Naive thymus-derived CD4-positive, alpha-beta T cell (primary cell): ENCODE measurements at regions not wholly inside any gene's neighbourhood (a gene's known extent, or its start where the extent isn't known, plus 50 kb on each side); places are given as distances from the start of the nearest gene placed in this dataset.

Experiments used
- ATAC-seq: fragments of 150-1000 bp; cut with Tn5 transposase; 2 replicates; pipeline ENCODE4 v1.10.0; 2021; ENCODE audit warnings: mild to moderate bottlenecking, moderate library complexity
- CTCF ChIA-PET: fragments of 350-600 bp; sonication (Branson Sonifier 250); formaldehyde crosslinking; loops from one replicate; lab custom pipeline; 2021; ENCODE audit warnings: antibody characterized with exemption; lab: Charles Lee
- POLR2A ChIA-PET: fragments of 350-600 bp; sonication (Branson Sonifier 250); formaldehyde crosslinking; loops from one replicate; lab custom pipeline; 2021; ENCODE audit warnings: antibody characterized with exemption, inconsistent platforms; lab: Charles Lee
- DNase-seq, 9 donors: peaks; one replicate each; pipeline versions ENCODE4 v3.0.0 to v3.0.0-alpha.2; 2020 to 2022; ENCODE audit warnings: mixed read lengths in 1 of 9
- H3K27ac ChIP-seq: one replicate; pipeline ENCODE4 v1.7.0; 2013; ENCODE audit warnings: mild to moderate bottlenecking, low read depth, low read length, moderate library complexity
- H3K27me3 ChIP-seq, 2 donors: one replicate each; pipeline ENCODE4 v1.7.0; 2013; ENCODE audit warnings: low read length in 2 of 2, mild to moderate bottlenecking in 2 of 2, moderate library complexity in 2 of 2; ENCODE audit not compliant: control insufficient read depth in 2 of 2, insufficient read depth in 2 of 2
- H3K36me3 ChIP-seq, 3 experiments: 1 replicate in 2 of 3; 2 replicates in 1 of 3; pipeline ENCODE4 v1.7.0; 2013; ENCODE audit warnings: low read length in 3 of 3, mild to moderate bottlenecking in 3 of 3, moderate library complexity in 1 of 3; ENCODE audit not compliant: insufficient read depth in 3 of 3, control insufficient read depth in 2 of 3
- H3K4me1 ChIP-seq, 2 donors: one replicate each; pipeline ENCODE4 v1.7.0; 2013; ENCODE audit warnings: low read length in 2 of 2, mild to moderate bottlenecking in 2 of 2, moderate library complexity in 1 of 2; ENCODE audit not compliant: control insufficient read depth in 2 of 2, insufficient read depth in 2 of 2
- H3K4me3 ChIP-seq: 2 replicates; pipeline ENCODE4 v1.7.0; 2013; ENCODE audit warnings: mild to moderate bottlenecking, low read length
- H3K9me3 ChIP-seq, 3 experiments: 1 replicate in 2 of 3; 2 replicates in 1 of 3; pipeline ENCODE4 v1.7.0; 2013; ENCODE audit warnings: low read length in 3 of 3; ENCODE audit not compliant: control insufficient read depth in 2 of 3
- H3K27ac Mint-ChIP-seq, 9 donors: one replicate each; pipeline ENCODE4 v1.8.0; 2020 to 2022; ENCODE audit warnings: mixed read lengths in 9 of 9, mild to moderate bottlenecking in 8 of 9, moderate library complexity in 5 of 9, inconsistent platforms in 2 of 9
- H3K27me3 Mint-ChIP-seq, 5 donors: one replicate each; pipeline ENCODE4 v1.8.0; 2021 to 2022; ENCODE audit warnings: mixed read lengths in 5 of 5, mild to moderate bottlenecking in 1 of 5
- H3K36me3 Mint-ChIP-seq, 5 donors: one replicate each; pipeline ENCODE4 v1.8.0; 2020 to 2022; ENCODE audit warnings: mixed read lengths in 5 of 5, mild to moderate bottlenecking in 3 of 5, inconsistent platforms in 1 of 5
- H3K4me1 Mint-ChIP-seq, 7 donors: one replicate each; pipeline ENCODE4 v1.8.0; 2020 to 2022; ENCODE audit warnings: mixed read lengths in 7 of 7, mild to moderate bottlenecking in 3 of 7, inconsistent platforms in 1 of 7
- H3K4me3 Mint-ChIP-seq, 10 donors: one replicate each; pipeline ENCODE4 v1.8.0; 2020 to 2022; ENCODE audit warnings: mild to moderate bottlenecking in 10 of 10, mixed read lengths in 10 of 10, moderate library complexity in 6 of 10, inconsistent platforms in 2 of 10
- H3K9me3 Mint-ChIP-seq, 11 donors: one replicate each; pipeline ENCODE4 v1.8.0; 2020 to 2022; ENCODE audit warnings: mixed read lengths in 11 of 11, mild to moderate bottlenecking in 4 of 11, inconsistent platforms in 1 of 11, moderate library complexity in 1 of 11
- intact Hi-C, 2 donors: fragments of 100-400 bp; cut with micrococcal nuclease; formaldehyde crosslinking; loops; one replicate each; pipeline ENCODE4 v1.15.1; 2023

- H3K4me3 ChIP-seq = no peak overlapping the region
- H3K4me3 Mint-ChIP-seq = no peak overlapping the region
- no peak for ATAC-seq
- H3K36me3 ChIP-seq = no peaks in the 10 kb centered on the region
- H3K27ac ChIP-seq = no peak overlapping the region
- H3K9me3 Mint-ChIP-seq = peaks cover 0 to 8% (median 0%) of the 10 kb centered on the region in 11 donors
- peaks cover 0 to 31% (median 23%) of the 10 kb centered on the region in 5 donors for H3K27me3 Mint-ChIP-seq
- no peak overlapping the region for H3K27ac Mint-ChIP-seq
- no peaks in the 10 kb centered on the region for H3K9me3 ChIP-seq
- no peaks in the 10 kb centered on the region for H3K36me3 Mint-ChIP-seq
- intact Hi-C loops = no loop called here
- DNase-seq = no peak
- H3K4me1 ChIP-seq = no peaks in the 10 kb centered on the region
- H3K27me3 ChIP-seq = no peaks in the 10 kb centered on the region
- H3K4me1 Mint-ChIP-seq = no peaks in the 10 kb centered on the region
- POLR2A ChIA-PET = no interaction called here
- CTCF ChIA-PET = interaction anchor here (0.6 kb wide), 1 partner anchor 176 kb away, joined by 3 read pairs; no protein-coding TSS in a partner anchor
Measured at GRCh38 chr19:32287811-32288227, 57.6 kb upstream of the ZNF507 start.

- CTCF ChIA-PET = no interaction called here
- Mint-ChIP-seq H3K36me3 (no peaks in the 10 kb centered on the region), H3K9me3 (no peaks in the 10 kb centered on the region), H3K27ac (no peak overlapping the region), H3K27me3 (peaks cover 0 to 19% (median 17%) of the 10 kb centered on the region in 5 donors), H3K4me3 (no peak overlapping the region), H3K4me1 (no peaks in the 10 kb centered on the region)
- POLR2A ChIA-PET = no interaction called here
- no peaks in the 10 kb centered on the region for H3K9me3 ChIP-seq
- H3K36me3 ChIP-seq = no peaks in the 10 kb centered on the region
- ATAC-seq (no peak), DNase-seq (no peak)
- no peaks in the 10 kb centered on the region for H3K27me3 ChIP-seq
- H3K4me1 ChIP-seq = no peaks in the 10 kb centered on the region
- no peak overlapping the region for H3K4me3 ChIP-seq
- no peak overlapping the region for H3K27ac ChIP-seq
- intact Hi-C loops = no loop called here
Measured at GRCh38 chr19:32289566-32290210, 55.7 kb upstream of the ZNF507 start.

- Mint-ChIP-seq H3K4me3 (no peak overlapping the region), H3K27me3 (peaks cover 4 to 11% (median 8%) of the 10 kb centered on the region in 5 donors), H3K9me3 (no peaks in the 10 kb centered on the region), H3K4me1 (no peaks in the 10 kb centered on the region), H3K36me3 (no peaks in the 10 kb centered on the region), H3K27ac (peak overlapping the region in 1 of 9 donors; percentile 33)
- Histone ChIP-seq H3K9me3 (no peaks in the 10 kb centered on the region), H3K36me3 (no peaks in the 10 kb centered on the region), H3K4me3 (no peak overlapping the region), H3K27me3 (no peaks in the 10 kb centered on the region), H3K4me1 (no peaks in the 10 kb centered on the region), H3K27ac (no peak overlapping the region)
- POLR2A ChIA-PET = no interaction called here
- DNase-seq (no peak), ATAC-seq (no peak)
- CTCF ChIA-PET = no interaction called here
- intact Hi-C loops = no loop called here
Measured at GRCh38 chr19:32291876-32292275, 53.5 kb upstream of the ZNF507 start.

- ChIA-PET POLR2A (no interaction called here), CTCF (no interaction called here)
- peaks cover 0 to 4% (median 0%) of the 10 kb centered on the region in 5 donors for H3K36me3 Mint-ChIP-seq
- H3K27ac ChIP-seq = no peak overlapping the region
- H3K36me3 ChIP-seq = no peaks in the 10 kb centered on the region
- intact Hi-C loops = no loop called here
- H3K4me1 ChIP-seq = no peaks in the 10 kb centered on the region
- peaks cover 0 to 17% (median 0%) of the 10 kb centered on the region in 11 donors for H3K9me3 Mint-ChIP-seq
- H3K4me3 ChIP-seq = no peak overlapping the region
- H3K4me3 Mint-ChIP-seq = no peak overlapping the region
- H3K27me3 Mint-ChIP-seq = peaks cover 5 to 10% (median 8%) of the 10 kb centered on the region in 5 donors
- no peaks in the 10 kb centered on the region for H3K27me3 ChIP-seq
- no peaks in the 10 kb centered on the region for H3K9me3 ChIP-seq
- DNase-seq = no peak
- no peaks in the 10 kb centered on the region for H3K4me1 Mint-ChIP-seq
- no peak overlapping the region for H3K27ac Mint-ChIP-seq
- no peak for ATAC-seq
Measured at GRCh38 chr19:32294871-32295438, 50.5 kb upstream of the ZNF507 start.
